ENCODE measurements at regions not wholly inside any gene's neighbourhood (a gene's known extent, or its start where the extent isn't known, plus 50 kb on each side); places are given as distances from the start of the nearest gene placed in this dataset.
"Not testable (repeated sequence)": the region's sequence is repeated elsewhere in the genome, so short reads cannot be mapped to it uniquely, and the experiment has no call there.

DNA sequence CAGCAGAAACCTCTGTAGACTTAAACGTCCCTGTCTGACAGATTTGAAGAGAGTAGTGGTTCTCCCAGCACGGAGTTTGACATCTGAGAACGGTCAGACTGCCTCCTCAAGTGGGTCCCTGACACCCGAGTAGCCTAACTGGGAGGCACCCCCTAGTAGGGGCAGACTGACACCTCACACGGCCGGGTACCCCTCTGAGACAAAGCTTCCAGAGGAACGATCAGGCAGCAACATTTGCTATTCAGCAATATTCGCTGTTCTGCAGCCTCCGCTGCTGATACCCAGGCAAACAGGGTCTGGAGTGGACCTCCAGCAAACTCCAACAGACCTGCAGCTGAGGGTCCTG is 61.5 kb upstream of the ATP2C1 start:
- TF ChIP-seq, protein P1, sequence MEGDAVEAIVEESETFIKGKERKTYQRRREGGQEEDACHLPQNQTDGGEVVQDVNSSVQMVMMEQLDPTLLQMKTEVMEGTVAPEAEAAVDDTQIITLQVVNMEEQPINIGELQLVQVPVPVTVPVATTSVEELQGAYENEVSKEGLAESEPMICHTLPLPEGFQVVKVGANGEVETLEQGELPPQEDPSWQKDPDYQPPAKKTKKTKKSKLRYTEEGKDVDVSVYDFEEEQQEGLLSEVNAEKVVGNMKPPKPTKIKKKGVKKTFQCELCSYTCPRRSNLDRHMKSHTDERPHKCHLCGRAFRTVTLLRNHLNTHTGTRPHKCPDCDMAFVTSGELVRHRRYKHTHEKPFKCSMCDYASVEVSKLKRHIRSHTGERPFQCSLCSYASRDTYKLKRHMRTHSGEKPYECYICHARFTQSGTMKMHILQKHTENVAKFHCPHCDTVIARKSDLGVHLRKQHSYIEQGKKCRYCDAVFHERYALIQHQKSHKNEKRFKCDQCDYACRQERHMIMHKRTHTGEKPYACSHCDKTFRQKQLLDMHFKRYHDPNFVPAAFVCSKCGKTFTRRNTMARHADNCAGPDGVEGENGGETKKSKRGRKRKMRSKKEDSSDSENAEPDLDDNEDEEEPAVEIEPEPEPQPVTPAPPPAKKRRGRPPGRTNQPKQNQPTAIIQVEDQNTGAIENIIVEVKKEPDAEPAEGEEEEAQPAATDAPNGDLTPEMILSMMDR (IDR thresholded peaks at IDR 0.05): not testable (repeated sequence)
- TF ChIP-seq EZH2, EZH2phosphoT487 (IDR thresholded peaks at IDR 0.05): not testable (repeated sequence)

Data from neural progenitor cell (in vitro differentiated cells).